ENCODE measurements at regions not wholly inside any gene's neighbourhood (a gene's known extent, or its start where the extent isn't known, plus 50 kb on each side); places are given as distances from the start of the nearest gene placed in this dataset.

GRCh38 chr9:20028192-20028848 is 239.5 kb upstream of the SLC24A2 start:
- intact Hi-C loops (cut with DNase I) = no loop called here
- ATAC-seq (no peak), DNase-seq (ENCODE audit: low spot score) (no peak)

- DNase-seq (ENCODE audit: low spot score) = no peak
- intact Hi-C loops (cut with DNase I) = no loop called here
- ATAC-seq = no peak
Observed at GRCh38 chr9:20023961-20024571, 235.2 kb upstream of the SLC24A2 start.

GRCh38 chr9:20023210-20023905 is 234.5 kb upstream of the SLC24A2 start:
- intact Hi-C loops (cut with DNase I) = no loop called here
- ATAC-seq (no peak), DNase-seq (ENCODE audit: low spot score) (no peak)

GRCh38 chr9:20022410-20022809 is 233.6 kb upstream of the SLC24A2 start:
- DNase-seq (ENCODE audit: low spot score) = no peak
- ATAC-seq = no peak
- intact Hi-C loops (cut with DNase I) = no loop called here

- intact Hi-C loops (cut with DNase I) = no loop called here
- no peak for ATAC-seq
Observed at GRCh38 chr9:20016611-20017010, 227.8 kb upstream of the SLC24A2 start.

GRCh38 chr9:20015427-20015931 is 226.6 kb upstream of the SLC24A2 start:
- intact Hi-C loops (cut with DNase I) = no loop called here
- no peak for ATAC-seq
- DNase-seq (ENCODE audit: low spot score) = no peak

More at GRCh38 chr9:20016611-20017010, 227.8 kb upstream of the SLC24A2 start:
- no peak for DNase-seq (ENCODE audit: low spot score)

GRCh38 chr9:20014168-20014567 is 225.3 kb upstream of the SLC24A2 start:
- intact Hi-C loops (cut with DNase I) = no loop called here
- no peak for DNase-seq (ENCODE audit: low spot score)
- no peak for ATAC-seq

GRCh38 chr9:20012232-20012631 is 223.4 kb upstream of the SLC24A2 start:
- ATAC-seq (no peak), DNase-seq (ENCODE audit: low spot score) (no peak)
- intact Hi-C loops (cut with DNase I) = no loop called here

- DNase-seq (ENCODE audit: low spot score) (no peak), ATAC-seq (no peak)
- intact Hi-C loops (cut with DNase I) = no loop called here
Observed at GRCh38 chr9:20009606-20010005, 220.8 kb upstream of the SLC24A2 start.

GRCh38 chr9:20002011-20002410 is 213.2 kb upstream of the SLC24A2 start:
- intact Hi-C loops (cut with DNase I) = no loop called here
- DNase-seq (ENCODE audit: low spot score) = no peak
- ATAC-seq = no peak

- intact Hi-C loops (cut with DNase I) = no loop called here
- DNase-seq (ENCODE audit: low spot score) (no peak), ATAC-seq (no peak)
Observed at GRCh38 chr9:20001058-20001457, 212.2 kb upstream of the SLC24A2 start.

GRCh38 chr9:19999491-20000057 is 210.7 kb upstream of the SLC24A2 start:
- intact Hi-C loops (cut with DNase I) = no loop called here
- ATAC-seq = no peak
- DNase-seq (ENCODE audit: low spot score) = no peak

- DNase-seq (ENCODE audit: low spot score) = no peak
- intact Hi-C loops (cut with DNase I) = no loop called here
- no peak for ATAC-seq
Observed at GRCh38 chr9:19998823-19999455, 210.1 kb upstream of the SLC24A2 start.

- intact Hi-C loops (cut with DNase I) = no loop called here
- no peak for ATAC-seq
- DNase-seq (ENCODE audit: low spot score) = no peak
Observed at GRCh38 chr9:19998153-19998552, 209.3 kb upstream of the SLC24A2 start.

- ATAC-seq (no peak), DNase-seq (ENCODE audit: low spot score) (no peak)
- intact Hi-C loops (cut with DNase I) = no loop called here
Observed at GRCh38 chr9:19995619-19996018, 206.8 kb upstream of the SLC24A2 start.

- no peak for ATAC-seq
Observed at GRCh38 chr9:19994296-19994695, 205.5 kb upstream of the SLC24A2 start.

GRCh38 chr9:19992556-19992955 is 203.7 kb upstream of the SLC24A2 start:
- no peak for ATAC-seq
- intact Hi-C loops (cut with DNase I) = no loop called here
- no peak for DNase-seq (ENCODE audit: low spot score)

More at GRCh38 chr9:19994296-19994695, 205.5 kb upstream of the SLC24A2 start:
- DNase-seq (ENCODE audit: low spot score) = no peak
- intact Hi-C loops (cut with DNase I) = no loop called here

- ATAC-seq (no peak), DNase-seq (ENCODE audit: low spot score) (no peak)
- intact Hi-C loops (cut with DNase I) = no loop called here
Observed at GRCh38 chr9:19989213-19989612, 200.4 kb upstream of the SLC24A2 start.

GRCh38 chr9:19988281-19988680 is 199.4 kb upstream of the SLC24A2 start:
- no peak for DNase-seq (ENCODE audit: low spot score)
- intact Hi-C loops (cut with DNase I) = no loop called here
- no peak for ATAC-seq
